ENCODE measurements at regions not wholly inside any gene's neighbourhood (a gene's known extent, or its start where the extent isn't known, plus 50 kb on each side); places are given as distances from the start of the nearest gene placed in this dataset.

GRCh38 chr9:13860019-13860418 lies 453.9 kb downstream of the NFIB start:
- H4K20me1 ChIP-seq (replicated peaks; ENCODE audit: control insufficient read depth, insufficient read depth, low read length): no peaks in the 10 kb centered on the region
- no peak overlapping the region for H2AFZ ChIP-seq (ENCODE audit: low read depth, low read length)
- no peaks in the 10 kb centered on the region for H3K4me1 ChIP-seq (replicated peaks in 1 of 2; ENCODE audit: control insufficient read depth in 2 of 2, insufficient read depth in 2 of 2, low read length in 2 of 2)
- H3K36me3 ChIP-seq (ENCODE audit: control insufficient read depth, insufficient read depth, low read length): no peaks in the 10 kb centered on the region
- BruUV-seq (replicated peaks): no TSS peak
- no peak overlapping the region for H3K4me2 ChIP-seq (ENCODE audit: insufficient read depth, low read length)
- no peak for FAIRE-seq
- TF ChIP-seq CEBPG (CRISPR knock-in tag; IDR thresholded peaks at IDR 0.05): no peak
- TF ChIP-seq CEBPG (tag; conservative IDR thresholded peaks at IDR 0.05 in 1 of 2, IDR thresholded peaks at IDR 0.05 in 1 of 2): peak in 1 of 2 experiments; percentile 70; a peak in 2 of 4 replicates
- TF ChIP-seq HINFP (tag; conservative IDR thresholded peaks at IDR 0.05; ENCODE audit: low read depth): no peak
- TF ChIP-seq KDM5B (IDR thresholded peaks at IDR 0.05; ENCODE audit: insufficient replicate concordance, low read depth, low read length): no peak
- no peak for TF ChIP-seq NCOR1 (IDR thresholded peaks at IDR 0.05)
- TF ChIP-seq HDAC1 (IDR thresholded peaks at IDR 0.05): no peak
- no peak for TF ChIP-seq KLF1 (tag; IDR thresholded peaks at IDR 0.05)
- no peak for TF ChIP-seq FUS (optimal IDR thresholded peaks at IDR 0.05; ENCODE audit: low read depth, low read length)
- no peak for TF ChIP-seq PCBP2 (IDR thresholded peaks at IDR 0.05; ENCODE audit: low read depth, low read length, poor library complexity, severe bottlenecking)
- no peak for TF ChIP-seq ZNF780A (CRISPR knock-in tag; IDR thresholded peaks at IDR 0.05)
- TF ChIP-seq CEBPB (tag; IDR thresholded peaks at IDR 0.05): peak; percentile 43; the same call in 1 of the 2 replicates
- no peak for TF ChIP-seq EGR1 (conservative IDR thresholded peaks at IDR 0.05)
- 0 out of 2 replicates have a peak, but pooled peaks have one; percentile 29 for TF ChIP-seq ATF3 (IDR thresholded peaks at IDR 0.05)
- TF ChIP-seq ATF3 (CRISPR knock-in tag; conservative IDR thresholded peaks at IDR 0.05): no peak
- ATAC-seq: no peak
- H3K9me1 ChIP-seq (ENCODE audit: control insufficient read depth, insufficient read depth, low read length): no peaks in the 10 kb centered on the region
- DNase-seq (ENCODE audit: extremely low read depth in 1 of 4, low spot score in 3 of 4): no peak
- POLR2A ChIA-PET: no interaction called here
- no peak overlapping the region for H3K27ac ChIP-seq (ENCODE audit: extremely low read depth, low read depth, low read length)
- no peaks in the 10 kb centered on the region for H3K27me3 ChIP-seq (ENCODE audit: control insufficient read depth in 2 of 2, insufficient read depth in 2 of 2, low read length in 2 of 2)
- intact Hi-C loops (cut with micrococcal nuclease) (no loop called here), in situ Hi-C loops (cut with MboI) (no loop called here)
- no peaks in the 10 kb centered on the region for H3K9me3 ChIP-seq (replicated peaks; ENCODE audit: control insufficient read depth, insufficient read depth, low read depth, low read length)
- CTCF ChIA-PET (ENCODE audit: low intra/inter-chr PET ratio): no interaction called here
- WGBS (ENCODE audit: insufficient coverage, low coverage, missing lambda C conversion rate): 0% methylated on average over 5 of the region's 5 CpGs
- H3K79me2 ChIP-seq (ENCODE audit: control insufficient read depth, insufficient read depth, low read length): no peaks in the 10 kb centered on the region
- H3K9ac ChIP-seq (ENCODE audit: insufficient read depth in 1 of 2, low read depth in 2 of 2, low read length in 2 of 2): no peak overlapping the region
- H3K4me3 ChIP-seq: no peak overlapping the region

Data from K562 (cell line).